IMR-90 (cell line): ENCODE measurements at regions not wholly inside any gene's neighbourhood (a gene's known extent, or its start where the extent isn't known, plus 50 kb on each side); places are given as distances from the start of the nearest gene placed in this dataset.

Experiments
- ATAC-seq: fragments of 200-7000 bp; cut with Tn5 transposase; 2 replicates; pipeline ENCODE4 v1.9.1; 2020; ENCODE audit warnings: low read depth, mild to moderate bottlenecking, moderate library complexity
- BruUV-seq: library from RNA; stranded (reverse); fragments of 400-500 nt; replicated peaks from 2 replicates; lab custom pipeline; 2021; lab: Mats Ljungman, UMichigan
- CTCF ChIA-PET: fragments of 300-600 bp; formaldehyde crosslinking; extraction: SDS; loops from one replicate; lab custom pipeline; 2021; ENCODE audit warnings: antibody characterized with exemption; lab: Yijun Ruan, JAX
- POLR2A ChIA-PET: fragments of 300-600 bp; sonication (Branson Sonifier 250); formaldehyde crosslinking; loops from one replicate; lab custom pipeline; 2022; ENCODE audit warnings: antibody characterized with exemption; ENCODE audit not compliant: unreplicated experiment; lab: Charles Lee
- DNase-seq: peaks from one replicate; pipeline ENCODE4 v3.0.0; 2013
- H2AFZ ChIP-seq: replicated peaks from 2 replicates; pipeline ENCODE3; 2013; ENCODE audit warnings: low read length, mild to moderate bottlenecking; ENCODE audit not compliant: poor library complexity
- H2AK5ac ChIP-seq: 2 replicates; pipeline ENCODE4 v1.6.1; 2013; ENCODE audit warnings: low read depth, low read length, inconsistent platforms
- H2AK9ac ChIP-seq: replicated peaks from 2 replicates; pipeline ENCODE3; 2013; ENCODE audit warnings: mild to moderate bottlenecking, low read depth, low read length, moderate library complexity; ENCODE audit not compliant: poor library complexity
- H2BK120ac ChIP-seq: 2 replicates; pipeline ENCODE4 v1.6.1; 2013; ENCODE audit warnings: low read depth, low read length, inconsistent platforms
- H2BK15ac ChIP-seq: 3 replicates; pipeline ENCODE4 v1.6.1; 2013; ENCODE audit warnings: low read depth, low read length, inconsistent platforms
- H2BK20ac ChIP-seq: 2 replicates; pipeline ENCODE4 v1.6.1; 2013; ENCODE audit warnings: low read depth, mild to moderate bottlenecking, inconsistent platforms, low read length, moderate library complexity
- H2BK5ac ChIP-seq: 2 replicates; pipeline ENCODE4 v1.6.1; 2013; ENCODE audit warnings: mild to moderate bottlenecking, low read depth, low read length, inconsistent platforms; ENCODE audit not compliant: poor library complexity, severe bottlenecking
- H3K14ac ChIP-seq: replicated peaks from 2 replicates; pipeline ENCODE4 v1.6.1; 2013; ENCODE audit warnings: low read depth, low read length, inconsistent platforms
- H3K18ac ChIP-seq: 2 replicates; pipeline ENCODE4 v1.6.1; 2013; ENCODE audit warnings: low read depth, low read length, control low read depth
- H3K23ac ChIP-seq: 2 replicates; pipeline ENCODE4 v1.6.1; 2013; ENCODE audit warnings: low read depth, low read length, inconsistent platforms
- H3K27ac ChIP-seq: 2 replicates; pipeline ENCODE4 v1.5.1; 2013; ENCODE audit warnings: mild to moderate bottlenecking, control low read depth, low read length; ENCODE audit not compliant: insufficient read depth
- H3K27me3 ChIP-seq: 2 replicates; pipeline ENCODE4 v1.6.1; 2013; ENCODE audit warnings: low read length; ENCODE audit not compliant: control insufficient read depth, insufficient read depth
- H3K36me3 ChIP-seq: 2 replicates; pipeline ENCODE4 v1.6.1; 2013; ENCODE audit warnings: low read length, mixed read lengths; ENCODE audit not compliant: control insufficient read depth, insufficient read depth
- H3K4ac ChIP-seq: 2 replicates; pipeline ENCODE4 v1.6.1; 2013; ENCODE audit warnings: low read depth, low read length, inconsistent platforms
- H3K4me1 ChIP-seq: 2 replicates; pipeline ENCODE4 v1.6.1; 2013; ENCODE audit warnings: low read length, mixed read lengths; ENCODE audit not compliant: control insufficient read depth, insufficient read depth
- H3K4me2 ChIP-seq: 2 replicates; pipeline ENCODE4 v1.6.1; 2013; ENCODE audit warnings: low read depth, mild to moderate bottlenecking, control low read depth, low read length, moderate library complexity
- H3K4me3 ChIP-seq: 2 replicates; pipeline ENCODE4 v1.5.1; 2013; ENCODE audit warnings: low read depth, mild to moderate bottlenecking, control low read depth, low read length, moderate library complexity; ENCODE audit not compliant: insufficient read depth
- H3K56ac ChIP-seq: 2 replicates; pipeline ENCODE4 v1.6.1; 2013; ENCODE audit warnings: low read length, inconsistent platforms; ENCODE audit not compliant: insufficient read depth; ENCODE audit errors: extremely low read depth
- H3K79me1 ChIP-seq, 2 experiments: 2 replicates each; pipeline ENCODE4 v1.6.1; 2013; ENCODE audit warnings: low read length in 2 of 2, inconsistent platforms in 1 of 2, low read depth in 1 of 2
- H3K9ac ChIP-seq: 2 replicates; pipeline ENCODE4 v1.6.1; 2013; ENCODE audit warnings: low read depth, low read length, control low read depth
- H3K9me1 ChIP-seq: 2 replicates; pipeline ENCODE4 v1.6.1; 2013; ENCODE audit warnings: low read length, inconsistent platforms; ENCODE audit not compliant: insufficient read depth
- H3K9me3 ChIP-seq: 2 replicates; pipeline ENCODE4 v1.6.1; 2013; ENCODE audit warnings: low read length; ENCODE audit not compliant: control insufficient read depth, insufficient read depth
- H4K20me1 ChIP-seq: 2 replicates; pipeline ENCODE4 v1.6.1; 2013; ENCODE audit warnings: low read length, inconsistent platforms; ENCODE audit not compliant: insufficient read depth
- H4K5ac ChIP-seq: 2 replicates; pipeline ENCODE4 v1.6.1; 2013; ENCODE audit warnings: mild to moderate bottlenecking, low read depth, low read length, control low read depth
- H4K8ac ChIP-seq, 2 experiments: 2 replicates each; pipeline ENCODE4 v1.6.1; 2013; ENCODE audit warnings: low read depth in 2 of 2, low read length in 2 of 2, control low read depth in 1 of 2, inconsistent platforms in 1 of 2
- H4K91ac ChIP-seq: 2 replicates; pipeline ENCODE4 v1.6.1; 2013; ENCODE audit warnings: low read depth, low read length, inconsistent platforms; ENCODE audit not compliant: insufficient read depth
- RCOR1 ChIP-seq: IDR thresholded peaks from 2 replicates; pipeline ENCODE4 v1.6.1; 2012; ENCODE audit warnings: mild to moderate bottlenecking, low read length, improper control_type of control experiment; ENCODE audit not compliant: insufficient replicate concordance
- SMC3 ChIP-seq: fragments of 150-350 bp; IDR thresholded peaks from 2 replicates; pipeline ENCODE4 v1.6.1; 2016; ENCODE audit warnings: low read depth, mild to moderate bottlenecking, antibody characterized with exemption, low read length, moderate library complexity
- WGBS, 2 experiments: methylation state at CpG; one replicate each; pipeline versions ENCODE4 v1.1.5 to v1.1.7; 2013; ENCODE audit warnings: missing lambda C conversion rate in 2 of 2; ENCODE audit not compliant: insufficient read length in 1 of 2; ENCODE audit errors: extremely low coverage in 2 of 2; 5-methylcytosine and 5-hydroxymethylcytosine counted together
- dilution Hi-C: fragments of 300-500 bp; cut with HindIII; formaldehyde crosslinking; loops from one replicate; pipeline ENCODE4 v1.14.3; 2018; ENCODE audit warnings: low sequenced_read_pairs; ENCODE audit not compliant: unreplicated experiment
- in situ Hi-C: fragments of 300-500 bp; cut with MboI; formaldehyde crosslinking; loops from 3 replicates; pipeline ENCODE4 v1.14.3; 2019; ENCODE audit warnings: low sequenced_read_pairs, inconsistent platforms, mixed read lengths
- intact Hi-C: fragments of 100-400 bp; cut with micrococcal nuclease; formaldehyde crosslinking; loops from 2 replicates; pipeline ENCODE4 v1.10.0; 2022

GRCh38 chr12:67752226-67752732 is 103.7 kb downstream of the DYRK2 start:
- Histone ChIP-seq H2BK15ac (no peak overlapping the region), H2AK9ac (no peak overlapping the region), H3K79me1 (no peaks in the 10 kb centered on the region), H4K91ac (no peak overlapping the region), H2BK20ac (no peak overlapping the region), H3K36me3 (no peaks in the 10 kb centered on the region), H4K5ac (no peak overlapping the region), H3K4ac (no peak overlapping the region), H3K23ac (no peak overlapping the region), H2BK5ac (no peak overlapping the region), H4K20me1 (no peaks in the 10 kb centered on the region), H3K18ac (no peak overlapping the region), H3K27me3 (no peaks in the 10 kb centered on the region; the same call in 1 of the 2 replicates), H3K4me3 (no peak overlapping the region), H3K4me2 (no peak overlapping the region), H3K27ac (no peak overlapping the region), H3K56ac (no peak overlapping the region), H3K9ac (no peak overlapping the region), H3K4me1 (peaks cover 9% of the 10 kb centered on the region), H2AK5ac (no peak overlapping the region), H4K8ac (no peak overlapping the region), H2AFZ (no peak overlapping the region), H3K9me1 (peaks cover 8% of the 10 kb centered on the region), H3K9me3 (no peaks in the 10 kb centered on the region), H3K14ac (no peak overlapping the region), H2BK120ac (no peak overlapping the region)
- BruUV-seq: no TSS peak
- TF ChIP-seq RCOR1 (peak; percentile 82), SMC3 (no peak)
- in situ Hi-C loops: no loop called here
- dilution Hi-C loops: no loop called here
- ChIA-PET POLR2A (no interaction called here), CTCF (no interaction called here)
- no CpG with 5 or more reads among the region's 4 CpGs for WGBS, 2 experiments
- ATAC-seq: no peak
- intact Hi-C loops: no loop called here
- DNase-seq: peak; percentile 58
